Spleen (tissue), 11 donors: ENCODE measurements at regions not wholly inside any gene's neighbourhood (a gene's known extent, or its start where the extent isn't known, plus 50 kb on each side); places are given as distances from the start of the nearest gene placed in this dataset.

Experiments
- DNase-seq: peaks from one replicate; pipeline ENCODE4 v3.0.0-alpha.2; 2020
- H3K27ac ChIP-seq, 8 donors: fragments of 200-600 bp; sonication (generic) in 7 of 8; 1 replicate in 4 of 8; 2 replicates in 4 of 8; pipeline versions ENCODE4 v1.5.0 to v1.8.0; 2016 to 2021; ENCODE audit warnings: inconsistent platforms in 4 of 8, mild to moderate bottlenecking in 4 of 8, moderate library complexity in 1 of 8
- H3K27me3 ChIP-seq, 7 donors: fragments of 200-600 bp; sonication (generic) in 6 of 7; replicated peaks in 1 of 7; 1 replicate in 4 of 7; 2 replicates in 3 of 7; pipeline versions ENCODE4 v1.5.0 to v1.8.0; 2016 to 2021; ENCODE audit warnings: inconsistent platforms in 3 of 7, mild to moderate bottlenecking in 1 of 7
- H3K36me3 ChIP-seq, 6 donors: fragments of 200-600 bp; sonication (generic) in 5 of 6; 1 replicate in 4 of 6; 2 replicates in 2 of 6; pipeline versions ENCODE4 v1.5.0 to v1.8.0; 2016 to 2021; ENCODE audit warnings: inconsistent platforms in 2 of 6
- H3K4me1 ChIP-seq, 6 donors: fragments of 200-600 bp; sonication (generic) in 5 of 6; 1 replicate in 3 of 6; 2 replicates in 3 of 6; pipeline versions ENCODE4 v1.5.0 to v1.8.0; 2016 to 2021; ENCODE audit warnings: inconsistent platforms in 3 of 6
- H3K4me3 ChIP-seq, 8 donors: fragments of 200-600 bp; sonication (generic) in 7 of 8; 1 replicate in 4 of 8; 2 replicates in 4 of 8; pipeline versions ENCODE4 v1.5.0 to v1.8.0; 2016 to 2021; ENCODE audit warnings: inconsistent platforms in 4 of 8, mild to moderate bottlenecking in 4 of 8, moderate library complexity in 2 of 8
- H3K9me3 ChIP-seq, 8 donors: fragments of 200-600 bp; sonication (generic) in 7 of 8; 1 replicate in 4 of 8; 2 replicates in 4 of 8; pipeline versions ENCODE4 v1.5.0 to v1.8.0; 2016 to 2021; ENCODE audit warnings: inconsistent platforms in 4 of 8
- CTCF ChIP-seq, 11 experiments: fragments of 200-600 bp in 7 of 11; fragments of 450-650 bp in 4 of 11; sonication (generic) in 4 of 11; IDR thresholded peaks in 8 of 11; conservative IDR thresholded peaks in 3 of 11; 1 replicate in 7 of 11; 2 replicates in 4 of 11; pipeline versions ENCODE4 v1.4.0 to v1.8.0; 2016 to 2021; ENCODE audit warnings: antibody characterized with exemption in 11 of 11, inconsistent platforms in 4 of 11, mild to moderate bottlenecking in 1 of 11
- POLR2A ChIP-seq, 3 donors: fragments of 450-650 bp; IDR thresholded peaks; one replicate each; pipeline ENCODE4 v1.5.1; 2017; ENCODE audit warnings: antibody characterized with exemption in 3 of 3, mild to moderate bottlenecking in 1 of 3
- POLR2AphosphoS5 ChIP-seq, 3 donors: sonication (generic); formaldehyde crosslinking; IDR thresholded peaks; one replicate each; pipeline ENCODE4 v1.5.1; 2017; ENCODE audit warnings: antibody characterized with exemption in 3 of 3
- WGBS, 5 donors: extraction: QIAGEN DNeasy Blood & Tissue Kit in 3 of 5; methylation state at CpG; one replicate each; pipeline versions ENCODE4 v1.1.5 to v1.1.7; 2013 to 2018; 5-methylcytosine and 5-hydroxymethylcytosine counted together
- intact Hi-C: fragments of 100-400 bp; cut with DNase I; formaldehyde crosslinking; loops from one replicate; pipeline ENCODE4 v1.15.0; 2023; ENCODE audit warnings: low total_unique reads
- donor health status: healthy with polysubstance abuse.
- donor health status: DM: no; HTN: no; CAD: no; lungs with moderate emphysema.
- donor health status: DM: no; HTN: no; CAD: no.
- donor health status: Bipolar disorder and iron deficiency.
- donor health status: healthy.
- donor health status: DM: no; HTN: no; CAD: no.
- donor health status: DM: yes; HTN: yes; CAD: no.

GRCh38 chr2:188752311-188752710, 221.9 kb upstream of the COL3A1 start:
- intact Hi-C loops = no loop called here
- WGBS, 5 donors = 78 to 98% (median 90%) methylated on average over 1 of the region's 1 CpG
- TF ChIP-seq POLR2A (IDR thresholded peaks at IDR 0.05) = no peak
- TF ChIP-seq CTCF (IDR thresholded peaks at IDR 0.05 in 8 of 11, conservative IDR thresholded peaks at IDR 0.05 in 3 of 11) = no peak
- TF ChIP-seq POLR2AphosphoS5 (IDR thresholded peaks at IDR 0.05) = no peak
- DNase-seq = no peak
- H3K27me3 ChIP-seq = no peaks in the 10 kb centered on the region
- no peak overlapping the region for H3K4me3 ChIP-seq
- H3K27ac ChIP-seq = no peak overlapping the region
- no peaks in the 10 kb centered on the region for H3K4me1 ChIP-seq
- no peaks in the 10 kb centered on the region for H3K36me3 ChIP-seq
- peaks cover 0 to 28% (median 16%) of the 10 kb centered on the region in 8 donors for H3K9me3 ChIP-seq

DNA sequence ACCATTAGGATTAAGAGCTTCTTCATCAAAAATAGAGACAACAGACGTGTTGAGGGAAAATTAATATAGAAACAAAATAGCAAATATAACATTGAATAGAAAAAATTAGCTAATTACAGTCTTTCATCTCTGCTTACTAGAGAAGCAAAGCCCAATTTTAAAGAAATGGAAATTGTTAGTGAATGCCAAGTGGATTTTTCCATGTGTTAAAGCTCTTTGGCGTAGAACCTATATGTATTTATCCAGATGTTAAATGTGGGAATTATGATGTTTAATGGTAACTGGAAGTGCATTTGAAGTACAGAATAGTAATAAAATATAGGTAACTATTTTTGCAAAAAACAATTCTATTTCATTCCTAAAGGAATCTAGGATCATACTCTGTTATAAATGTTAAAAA, 212.0 kb upstream of the COL3A1 start:
- TF ChIP-seq POLR2A (IDR thresholded peaks at IDR 0.05) = no peak
- TF ChIP-seq CTCF (IDR thresholded peaks at IDR 0.05 in 8 of 11, conservative IDR thresholded peaks at IDR 0.05 in 3 of 11) = no peak
- TF ChIP-seq POLR2AphosphoS5 (IDR thresholded peaks at IDR 0.05) = no peak
- Histone ChIP-seq H3K27me3 (no peaks in the 10 kb centered on the region), H3K27ac (no peak overlapping the region), H3K4me1 (no peaks in the 10 kb centered on the region), H3K9me3 (peaks cover 0 to 17% (median 9%) of the 10 kb centered on the region in 8 donors), H3K4me3 (no peak overlapping the region), H3K36me3 (no peaks in the 10 kb centered on the region)
- 85 to 91% (median 86%) methylated on average over 2 of the region's 2 CpGs for WGBS, 5 donors
- intact Hi-C loops = no loop called here
- DNase-seq = no peak

GRCh38 chr2:188765522-188766470, 208.4 kb upstream of the COL3A1 start:
- intact Hi-C loops = no loop called here
- no peaks in the 10 kb centered on the region for H3K4me1 ChIP-seq
- H3K36me3 ChIP-seq = no peaks in the 10 kb centered on the region
- no peak for DNase-seq
- H3K9me3 ChIP-seq = no peaks in the 10 kb centered on the region
- H3K27ac ChIP-seq = no peak overlapping the region
- H3K27me3 ChIP-seq = no peaks in the 10 kb centered on the region
- no peak overlapping the region for H3K4me3 ChIP-seq
- TF ChIP-seq CTCF (IDR thresholded peaks at IDR 0.05 in 8 of 11, conservative IDR thresholded peaks at IDR 0.05 in 3 of 11) (peak in 1 of 11 experiments; percentile 8), POLR2A (IDR thresholded peaks at IDR 0.05) (no peak)
- WGBS, 5 donors = 65 to 81% (median 77%) methylated on average over 3 of the region's 3 CpGs

GRCh38 chr2:188766471-188766856, 207.7 kb upstream of the COL3A1 start:
- H3K36me3 ChIP-seq = no peaks in the 10 kb centered on the region
- WGBS, 5 donors = 90 to 97% (median 93%) methylated on average over 3 of the region's 3 CpGs
- H3K9me3 ChIP-seq = no peaks in the 10 kb centered on the region
- H3K27ac ChIP-seq = no peak overlapping the region
- H3K4me1 ChIP-seq = no peaks in the 10 kb centered on the region
- no peak overlapping the region for H3K4me3 ChIP-seq
- no peaks in the 10 kb centered on the region for H3K27me3 ChIP-seq
- TF ChIP-seq POLR2AphosphoS5 (IDR thresholded peaks at IDR 0.05) = no peak
- TF ChIP-seq CTCF (IDR thresholded peaks at IDR 0.05 in 8 of 11, conservative IDR thresholded peaks at IDR 0.05 in 3 of 11) = no peak
- TF ChIP-seq POLR2A (IDR thresholded peaks at IDR 0.05) = no peak
- intact Hi-C loops = no loop called here
- no peak for DNase-seq
